Dermis microvascular lymphatic vessel endothelial cell (primary cell): ENCODE measurements at regions not wholly inside any gene's neighbourhood (a gene's known extent, or its start where the extent isn't known, plus 50 kb on each side); places are given as distances from the start of the nearest gene placed in this dataset.

Source experiments
- DNase-seq, 2 donors: peaks; one replicate each; pipeline versions ENCODE4 v3.0.0 to v3.0.0-alpha.2; 2010; ENCODE audit warnings: low read depth in 2 of 2

GRCh38 chr11:15535414-15535813 is 420.7 kb downstream of the INSC start:
- DNase-seq, result no peak

GRCh38 chr11:15536438-15536837 is 421.7 kb downstream of the INSC start:
- DNase-seq, result no peak

- DNase-seq, result no peak
These were observed 424.9 kb downstream of the INSC start for GRCh38 chr11:15539645-15540044.

- no peak for DNase-seq
These were observed 426.4 kb downstream of the INSC start for GRCh38 chr11:15541079-15541478.

- DNase-seq, result no peak
These were observed 429.6 kb downstream of the INSC start for GRCh38 chr11:15544353-15544752.

- no peak for DNase-seq
These were observed 433.0 kb downstream of the INSC start for GRCh38 chr11:15547685-15548084.

- no peak for DNase-seq
These were observed 437.5 kb downstream of the INSC start for GRCh38 chr11:15551901-15552851.

- DNase-seq, result no peak
These were observed 440.4 kb downstream of the INSC start for GRCh38 chr11:15555161-15555560.

GRCh38 chr11:15557457-15558230 is 442.9 kb downstream of the INSC start:
- DNase-seq, result no peak

- DNase-seq, result no peak
These were observed 443.9 kb downstream of the INSC start for GRCh38 chr11:15558513-15559181.

- no peak for DNase-seq
These were observed 446.2 kb downstream of the INSC start for GRCh38 chr11:15560689-15561467.

GRCh38 chr11:15562230-15562629 is 447.5 kb downstream of the INSC start:
- no peak for DNase-seq

GRCh38 chr11:15563054-15563453 is 448.3 kb downstream of the INSC start:
- no peak for DNase-seq

- DNase-seq, result no peak
These were observed 451.2 kb downstream of the INSC start for GRCh38 chr11:15565880-15566279.

GRCh38 chr11:15568440-15568839 is 453.7 kb downstream of the INSC start:
- DNase-seq, result no peak

GRCh38 chr11:15569305-15570025 is 454.7 kb downstream of the INSC start:
- DNase-seq, result no peak

GRCh38 chr11:15575409-15575808 is 460.7 kb downstream of the INSC start:
- no peak for DNase-seq

- DNase-seq, result no peak
These were observed 462.0 kb downstream of the INSC start for GRCh38 chr11:15576769-15577168.

- no peak for DNase-seq
These were observed 462.8 kb downstream of the INSC start for GRCh38 chr11:15577519-15577918.

GRCh38 chr11:15579287-15580001 is 464.7 kb downstream of the INSC start:
- no peak for DNase-seq
